Natural killer cell (primary cell): ENCODE measurements at regions not wholly inside any gene's neighbourhood (a gene's known extent, or its start where the extent isn't known, plus 50 kb on each side); places are given as distances from the start of the nearest gene placed in this dataset.
A peak's percentile ranks its signal among the peaks of the same experiment; 100 is the strongest.

Source experiments
- ATAC-seq, 3 donors: fragments of 150-1000 bp in 2 of 3; fragments of 200-7000 bp in 1 of 3; cut with Tn5 transposase; 1 replicate in 1 of 3; 2 replicates in 2 of 3; pipeline ENCODE4 v1.10.0; 2021; ENCODE audit warnings: mild to moderate bottlenecking in 2 of 3, moderate library complexity in 2 of 3
- DNase-seq, 2 donors: peaks; one replicate each; pipeline versions ENCODE4 v3.0.0 to v3.0.0-alpha.2; 2013 to 2021; ENCODE audit warnings: mixed read lengths in 1 of 2
- H3K27ac ChIP-seq: one replicate; pipeline ENCODE4 v1.5.1; 2013; ENCODE audit warnings: mild to moderate bottlenecking, low read length
- H3K27me3 ChIP-seq: one replicate; pipeline ENCODE4 v1.6.1; 2013; ENCODE audit warnings: low read length; ENCODE audit not compliant: control insufficient read depth, insufficient read depth
- H3K36me3 ChIP-seq: one replicate; pipeline ENCODE4 v1.6.1; 2013; ENCODE audit warnings: low read length; ENCODE audit not compliant: control insufficient read depth, insufficient read depth
- H3K4me1 ChIP-seq: one replicate; pipeline ENCODE4 v1.6.1; 2013; ENCODE audit warnings: low read length; ENCODE audit not compliant: control insufficient read depth, insufficient read depth
- H3K4me3 ChIP-seq: one replicate; pipeline ENCODE4 v1.5.1; 2013; ENCODE audit warnings: low read length
- H3K9me3 ChIP-seq: one replicate; pipeline ENCODE4 v1.6.1; 2013; ENCODE audit warnings: low read length; ENCODE audit not compliant: control insufficient read depth, insufficient read depth
- H3K27ac Mint-ChIP-seq, 2 donors: one replicate each; pipeline ENCODE4 v1.8.0; 2022; ENCODE audit warnings: mild to moderate bottlenecking in 2 of 2, mixed read lengths in 2 of 2, moderate library complexity in 1 of 2
- H3K27me3 Mint-ChIP-seq, 2 donors: one replicate each; pipeline ENCODE4 v1.8.0; 2022; ENCODE audit warnings: low read depth in 2 of 2, mixed read lengths in 2 of 2
- H3K36me3 Mint-ChIP-seq: one replicate; pipeline ENCODE4 v1.8.0; 2022; ENCODE audit warnings: mixed read lengths
- H3K4me1 Mint-ChIP-seq, 2 donors: one replicate each; pipeline ENCODE4 v1.8.0; 2022; ENCODE audit warnings: mixed read lengths in 2 of 2
- H3K4me3 Mint-ChIP-seq: one replicate; pipeline ENCODE4 v1.8.0; 2022; ENCODE audit warnings: mild to moderate bottlenecking, moderate library complexity, mixed read lengths
- H3K9me3 Mint-ChIP-seq, 2 donors: one replicate each; pipeline ENCODE4 v1.8.0; 2022; ENCODE audit warnings: mixed read lengths in 2 of 2
- CTCF ChIP-seq: fragments of 200-600 bp; IDR thresholded peaks from one replicate; pipeline ENCODE4 v1.8.0; 2022; ENCODE audit warnings: antibody characterized with exemption
- WGBS: methylation state at CpG from one replicate; pipeline ENCODE4 v1.1.7; 2013; ENCODE audit warnings: missing lambda C conversion rate; ENCODE audit not compliant: insufficient coverage; 5-methylcytosine and 5-hydroxymethylcytosine counted together
- intact Hi-C: fragments of 100-400 bp; cut with micrococcal nuclease; formaldehyde crosslinking; loops from one replicate; pipeline ENCODE4 v1.14.2; 2022

- Mint-ChIP-seq H3K4me1 (peaks cover 0 to 5% of the 10 kb centered on the region in 2 donors), H3K36me3 (no peaks in the 10 kb centered on the region), H3K27me3 (no peaks in the 10 kb centered on the region), H3K4me3 (no peak overlapping the region), H3K27ac (no peak overlapping the region), H3K9me3 (no peaks in the 10 kb centered on the region)
- H3K9me3 ChIP-seq: no peaks in the 10 kb centered on the region
- DNase-seq (no peak), ATAC-seq (no peak)
- H3K4me3 ChIP-seq: no peak overlapping the region
- H3K4me1 ChIP-seq: no peaks in the 10 kb centered on the region
- H3K27me3 ChIP-seq: no peaks in the 10 kb centered on the region
- intact Hi-C loops: no loop called here
- TF ChIP-seq CTCF: no peak
- H3K36me3 ChIP-seq: no peaks in the 10 kb centered on the region
- 86% methylated on average over 6 of the region's 6 CpGs for WGBS
- H3K27ac ChIP-seq: no peak overlapping the region
These were observed 127.9 kb upstream of the SLC45A1 start for GRCh38 chr1:8189931-8190483.

DNA sequence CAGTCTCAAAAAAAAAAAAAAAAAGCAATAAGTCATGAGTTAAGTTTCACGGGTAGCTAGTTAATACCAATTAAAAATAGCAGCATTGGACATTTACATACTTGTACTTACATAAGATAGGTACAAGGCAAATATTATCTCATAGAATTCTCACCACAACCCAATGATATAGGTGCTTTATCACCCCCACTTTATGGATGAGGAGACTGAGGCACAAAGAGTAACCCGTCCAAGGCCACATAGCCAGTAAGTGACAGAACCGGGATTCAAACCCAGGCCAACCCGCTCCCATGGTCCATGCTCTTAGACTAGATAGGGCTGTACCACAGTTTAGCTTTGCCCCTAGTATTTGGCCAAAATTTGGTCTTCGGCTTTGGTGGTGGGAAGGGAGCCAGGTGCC, 132.5 kb upstream of the SLC45A1 start:
- Histone ChIP-seq H3K27ac (no peak overlapping the region), H3K27me3 (no peaks in the 10 kb centered on the region), H3K4me1 (no peaks in the 10 kb centered on the region), H3K36me3 (no peaks in the 10 kb centered on the region), H3K9me3 (no peaks in the 10 kb centered on the region), H3K4me3 (no peak overlapping the region)
- WGBS: 96% methylated on average over 4 of the region's 5 CpGs
- Mint-ChIP-seq H3K9me3 (no peaks in the 10 kb centered on the region), H3K27ac (no peak overlapping the region), H3K27me3 (no peaks in the 10 kb centered on the region), H3K36me3 (no peaks in the 10 kb centered on the region), H3K4me3 (no peak overlapping the region), H3K4me1 (peaks cover 8 to 11% of the 10 kb centered on the region in 2 donors)
- no peak for TF ChIP-seq CTCF
- intact Hi-C loops: no loop called here
- no peak for ATAC-seq
- DNase-seq: no peak

DNA sequence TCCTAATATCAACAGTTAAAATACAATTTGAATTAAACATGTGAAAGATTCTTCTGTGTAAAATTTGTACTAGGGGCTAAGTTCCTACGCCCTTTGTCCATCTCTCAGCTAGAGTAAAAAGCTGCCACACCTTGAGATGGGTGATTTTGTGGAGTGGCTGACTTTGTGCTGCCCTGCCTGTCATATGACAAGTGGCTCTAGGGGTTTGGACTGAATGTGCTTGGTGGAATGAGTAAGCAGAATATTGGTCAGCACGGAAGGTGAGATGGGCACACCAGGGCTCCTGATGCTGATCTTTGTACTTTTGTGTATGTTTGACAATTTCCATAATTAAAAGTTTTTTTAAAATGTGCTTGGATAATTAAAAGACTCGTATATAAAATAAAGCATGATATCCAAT, 133.6 kb upstream of the SLC45A1 start:
- Mint-ChIP-seq H3K27ac (no peak overlapping the region), H3K36me3 (peaks cover 9% of the 10 kb centered on the region), H3K9me3 (peaks cover 3 to 6% of the 10 kb centered on the region in 2 donors), H3K4me3 (no peak overlapping the region), H3K4me1 (peaks cover 8 to 11% of the 10 kb centered on the region in 2 donors), H3K27me3 (no peaks in the 10 kb centered on the region)
- no peak for TF ChIP-seq CTCF
- intact Hi-C loops: no loop called here
- Histone ChIP-seq H3K27me3 (no peaks in the 10 kb centered on the region), H3K9me3 (no peaks in the 10 kb centered on the region), H3K36me3 (no peaks in the 10 kb centered on the region), H3K4me1 (no peaks in the 10 kb centered on the region), H3K4me3 (no peak overlapping the region), H3K27ac (no peak overlapping the region)
- no peak for DNase-seq
- ATAC-seq: no peak
- WGBS: 74% methylated on average over 2 of the region's 3 CpGs

GRCh38 chr1:8182034-8182761, 135.7 kb upstream of the SLC45A1 start:
- DNase-seq: peak in 1 of 2 donors; percentile 71
- no peaks in the 10 kb centered on the region for H3K27me3 ChIP-seq
- intact Hi-C loops: no loop called here
- Mint-ChIP-seq H3K4me3 (peak overlapping the region; percentile 5), H3K27me3 (no peaks in the 10 kb centered on the region), H3K4me1 (peaks cover 8 to 11% of the 10 kb centered on the region in 2 donors), H3K9me3 (peaks cover 6 to 15% of the 10 kb centered on the region in 2 donors), H3K36me3 (peaks cover 18% of the 10 kb centered on the region), H3K27ac (peak overlapping the region; percentile 75 to 81)
- TF ChIP-seq CTCF: no peak
- ATAC-seq: peak; percentile 86 to 87 (median 87)
- no peaks in the 10 kb centered on the region for H3K36me3 ChIP-seq
- no peak overlapping the region for H3K4me3 ChIP-seq
- H3K27ac ChIP-seq: peak overlapping the region; percentile 75
- no peaks in the 10 kb centered on the region for H3K4me1 ChIP-seq
- H3K9me3 ChIP-seq: peaks cover 8% of the 10 kb centered on the region
- 73% methylated on average over 11 of the region's 12 CpGs for WGBS
